GM12892 (cell line): ENCODE measurements at regions not wholly inside any gene's neighbourhood (a gene's known extent, or its start where the extent isn't known, plus 50 kb on each side); places are given as distances from the start of the nearest gene placed in this dataset.

Source experiments
- POLR2A ChIP-seq: IDR thresholded peaks from 2 replicates; pipeline ENCODE4 v1.6.1; 2011; ENCODE audit warnings: low read depth, low read length, control low read depth
- POLR2AphosphoS5 ChIP-seq: IDR thresholded peaks from 2 replicates; pipeline ENCODE4 v1.6.1; 2011; ENCODE audit warnings: low read depth, low read length, control low read depth

DNA sequence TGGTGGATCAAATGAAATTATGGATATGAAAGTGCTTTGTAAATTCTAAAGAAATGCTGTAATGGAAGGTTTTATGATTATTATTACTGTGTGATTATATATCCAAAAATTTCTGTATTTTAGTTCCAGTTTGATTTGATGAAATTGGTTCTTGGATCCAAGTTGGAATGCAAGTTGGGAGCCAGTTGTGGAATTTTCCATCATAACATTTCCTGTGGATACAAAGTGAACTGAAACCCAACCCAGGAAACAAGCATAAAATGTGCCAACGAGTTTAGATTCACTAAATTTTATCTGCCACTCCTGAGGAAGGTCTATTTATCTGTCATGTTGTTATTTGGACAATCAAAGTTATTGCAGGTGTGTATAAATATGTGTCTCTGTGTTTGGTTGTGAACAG is 131.4 kb upstream of the MDFIC start:
- TF ChIP-seq POLR2AphosphoS5 = no peak
- no peak for TF ChIP-seq POLR2A
